Activated CD4-positive, alpha-beta T cell treated with anti-CD3 and anti-CD28 coated beads for 48 hours (primary cell): ENCODE measurements at regions not wholly inside any gene's neighbourhood (a gene's known extent, or its start where the extent isn't known, plus 50 kb on each side); places are given as distances from the start of the nearest gene placed in this dataset.
"Not testable (repeated sequence)": the region's sequence is repeated elsewhere in the genome, so short reads cannot be mapped to it uniquely, and the experiment has no call there.

ENCODE experiments used
- DNase-seq: peaks from one replicate; pipeline ENCODE4 v3.0.0-alpha.2; 2020

DNA sequence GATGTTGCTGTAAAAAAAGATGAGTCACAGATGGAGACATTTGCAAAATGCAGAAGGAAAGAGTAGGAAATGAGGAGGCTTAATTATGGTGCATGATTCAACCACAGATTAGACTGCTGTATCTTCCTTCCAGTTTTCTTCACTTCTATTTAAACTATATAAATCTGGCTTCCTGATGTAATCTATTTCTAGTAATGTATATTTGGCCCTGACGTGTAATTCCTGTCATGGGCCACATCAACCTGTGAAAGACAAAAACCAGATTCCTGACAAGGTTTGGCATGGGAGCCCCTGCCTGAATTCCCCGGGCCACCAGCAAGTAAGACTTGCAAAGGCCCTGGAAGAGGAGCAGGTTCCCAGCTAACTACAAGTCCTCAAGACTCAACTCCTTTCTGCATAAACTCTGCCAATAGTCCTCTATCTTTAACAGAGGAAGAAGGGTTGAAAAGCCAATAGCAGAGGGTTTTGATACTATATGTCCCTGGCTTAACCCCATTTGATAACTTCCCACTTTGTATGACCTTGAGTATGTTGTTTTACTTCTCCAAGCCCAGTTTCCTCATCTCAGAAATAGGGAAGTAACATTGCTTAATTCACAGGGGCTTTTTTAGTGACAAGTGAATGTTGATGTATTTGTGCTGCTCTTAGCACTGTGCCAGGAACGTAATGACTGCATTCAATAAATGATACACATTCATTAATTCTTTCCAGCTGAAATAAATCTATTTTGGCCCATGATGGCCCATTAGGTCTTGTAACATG is 172.7 kb downstream of the SPRY2 start:
- no peak for DNase-seq

DNA sequence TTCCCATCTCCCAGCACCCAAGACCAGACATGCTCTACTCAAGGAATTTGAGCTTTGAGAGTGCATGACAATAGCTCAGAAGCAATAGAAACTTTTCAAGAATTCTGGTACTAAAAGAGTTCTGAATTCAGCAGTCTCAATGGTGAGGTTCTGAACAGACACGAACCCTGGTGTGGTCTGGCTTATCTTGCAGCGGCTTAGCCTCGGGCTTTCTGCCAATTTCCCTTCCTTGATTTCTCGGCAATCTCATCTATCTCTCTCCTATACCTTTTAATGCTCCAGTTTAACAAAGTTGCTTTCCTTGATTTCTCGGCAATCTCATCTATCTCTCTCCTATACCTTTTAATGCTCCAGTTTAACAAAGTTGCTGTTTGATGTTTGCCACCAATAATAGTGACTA is 174.6 kb downstream of the SPRY2 start:
- DNase-seq = no peak

DNA sequence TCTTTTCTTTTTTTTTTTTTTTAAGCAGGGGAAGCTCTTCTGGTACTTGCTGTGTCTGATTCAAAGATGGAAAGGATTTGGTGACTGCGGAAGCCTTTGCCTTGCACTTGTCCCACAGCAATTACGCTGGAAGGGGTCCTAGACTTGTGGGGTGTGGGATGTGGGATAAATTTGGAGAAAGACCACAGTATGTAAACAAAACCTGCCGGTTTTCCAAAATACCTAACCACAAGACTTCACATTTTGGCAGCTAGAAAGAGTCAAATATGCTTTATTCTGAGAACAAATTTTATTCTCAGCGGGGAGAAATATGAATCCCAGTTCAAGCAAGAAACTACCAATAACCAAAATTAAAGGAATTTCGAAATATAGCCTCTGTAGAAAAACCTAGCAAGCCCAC is 176.5 kb downstream of the SPRY2 start:
- no peak for DNase-seq

DNA sequence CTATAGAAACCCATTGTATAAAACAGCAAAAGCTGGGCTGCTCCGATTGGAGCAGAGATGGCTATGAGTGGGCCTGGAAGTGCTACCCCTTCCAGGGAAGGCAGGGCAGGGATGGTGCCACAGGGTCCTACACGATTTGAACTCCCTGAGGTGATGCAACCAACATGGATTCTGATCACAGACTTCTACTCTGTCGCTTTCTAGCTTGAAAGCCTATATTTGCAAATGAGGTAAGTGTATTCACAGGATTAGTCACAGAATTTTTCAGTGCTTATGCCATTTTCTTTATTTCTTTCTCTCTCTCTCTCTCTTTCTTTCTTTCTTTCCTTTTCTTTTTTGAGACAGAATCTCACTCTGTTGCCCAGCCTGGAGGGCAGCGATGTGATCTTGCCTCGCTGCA is 179.0 kb downstream of the SPRY2 start:
- DNase-seq = no peak

DNA sequence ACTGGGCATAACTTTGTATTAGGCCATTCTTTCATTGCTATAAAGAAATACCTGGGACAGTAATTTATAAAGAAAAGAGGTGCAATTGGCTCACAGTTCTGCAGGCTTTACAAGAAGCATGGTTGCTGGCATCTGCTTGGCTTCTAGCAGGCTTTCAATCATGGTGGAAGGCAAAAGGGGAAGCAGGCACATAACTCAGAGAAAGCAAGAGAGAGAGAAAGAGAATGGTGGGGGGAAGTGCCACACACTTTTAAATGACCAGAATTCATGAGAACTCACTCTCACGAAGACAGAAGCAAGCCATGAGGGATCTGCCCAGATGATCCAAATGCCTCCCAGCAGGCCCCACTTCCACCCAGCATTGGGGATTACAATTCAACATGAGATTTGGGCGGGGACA is 179.7 kb downstream of the SPRY2 start:
- DNase-seq = no peak

DNA sequence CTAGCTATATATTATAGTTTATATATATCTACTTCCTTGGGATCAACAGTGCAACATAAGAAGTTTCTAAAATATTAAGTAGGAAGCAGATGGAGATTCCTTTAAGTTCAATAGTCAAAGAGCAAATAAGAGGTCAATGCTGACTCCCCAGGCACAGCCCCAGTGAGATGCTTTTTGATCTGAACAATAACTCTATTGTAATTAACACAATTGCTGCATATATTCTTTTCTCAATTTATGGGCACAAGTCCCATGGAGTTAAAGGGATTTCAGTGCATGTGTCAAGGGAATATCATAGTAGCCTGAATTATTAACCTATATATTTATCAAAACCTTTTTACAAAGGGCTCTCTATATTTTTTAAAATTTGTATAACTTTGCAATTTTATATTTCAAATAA is 180.8 kb downstream of the SPRY2 start:
- DNase-seq = no peak

DNA sequence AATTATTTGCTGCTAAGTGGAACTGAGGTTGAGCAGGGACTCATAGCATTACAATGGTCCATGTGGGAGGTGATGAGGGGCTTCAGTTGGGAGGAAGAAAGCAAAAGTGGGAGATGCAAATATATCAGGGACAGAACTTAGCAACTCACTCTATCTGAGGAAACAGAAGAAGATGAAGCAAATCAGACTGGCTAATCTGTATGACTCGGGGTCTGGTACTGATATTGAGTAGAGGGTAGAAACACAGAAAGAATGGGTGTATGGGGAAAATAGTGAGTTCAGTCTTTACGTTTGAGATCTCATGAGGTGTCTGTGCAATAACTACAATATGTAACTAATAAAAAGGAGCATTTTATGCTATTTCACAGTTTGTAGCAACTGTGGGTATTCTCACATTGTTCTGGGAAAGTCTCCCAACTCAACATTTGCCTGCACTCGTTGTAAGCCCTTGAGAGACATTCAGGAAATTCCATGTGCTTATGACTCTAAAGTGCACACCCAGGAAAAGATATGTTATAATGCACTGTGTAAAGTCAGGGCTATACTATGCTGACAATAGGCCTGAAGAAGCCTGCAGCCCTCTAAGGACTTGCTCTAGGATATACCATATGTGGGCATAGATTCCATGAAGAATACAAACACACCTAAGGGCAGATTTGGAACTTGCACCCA is 183.5 kb downstream of the SPRY2 start:
- no peak for DNase-seq

DNA sequence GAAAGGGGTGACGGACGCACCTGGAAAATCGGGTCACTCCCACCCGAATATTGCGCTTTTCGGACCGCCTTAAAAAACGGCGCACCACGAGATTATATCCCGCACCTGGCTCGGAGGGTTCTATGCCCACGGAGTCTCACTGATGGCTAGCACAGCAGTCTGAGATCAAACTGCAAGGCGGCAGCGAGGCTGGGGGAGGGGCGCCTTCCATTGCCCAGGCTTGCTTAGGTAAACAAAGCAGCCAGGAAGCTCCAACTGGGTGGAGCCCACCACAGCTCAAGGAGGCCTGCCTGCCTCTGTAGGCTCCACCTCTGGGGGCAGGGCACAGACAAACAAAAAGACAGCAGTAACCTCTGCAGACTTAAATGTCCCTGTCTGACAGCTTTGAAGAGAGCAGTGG is 188.8 kb downstream of the SPRY2 start:
- DNase-seq = not testable (repeated sequence)

DNA sequence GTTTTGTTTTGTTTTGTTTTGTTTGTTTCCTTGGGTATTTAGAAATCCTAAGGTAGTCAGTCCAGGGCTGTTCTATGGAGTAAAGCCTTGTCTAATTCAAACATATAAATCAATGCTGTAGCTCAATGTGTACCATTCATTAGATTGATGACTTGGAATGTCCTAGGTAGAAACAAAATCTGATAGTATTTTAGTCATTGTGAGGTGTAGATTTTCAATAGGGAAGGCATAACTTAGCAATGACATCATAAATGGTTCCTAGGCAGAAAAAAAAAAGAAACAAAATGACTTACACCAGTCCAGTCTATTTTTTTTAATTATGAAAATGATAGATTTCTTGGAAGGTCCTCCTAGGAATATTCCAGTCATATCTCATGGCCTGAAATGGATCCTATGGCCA is 189.9 kb downstream of the SPRY2 start:
- DNase-seq = no peak

DNA sequence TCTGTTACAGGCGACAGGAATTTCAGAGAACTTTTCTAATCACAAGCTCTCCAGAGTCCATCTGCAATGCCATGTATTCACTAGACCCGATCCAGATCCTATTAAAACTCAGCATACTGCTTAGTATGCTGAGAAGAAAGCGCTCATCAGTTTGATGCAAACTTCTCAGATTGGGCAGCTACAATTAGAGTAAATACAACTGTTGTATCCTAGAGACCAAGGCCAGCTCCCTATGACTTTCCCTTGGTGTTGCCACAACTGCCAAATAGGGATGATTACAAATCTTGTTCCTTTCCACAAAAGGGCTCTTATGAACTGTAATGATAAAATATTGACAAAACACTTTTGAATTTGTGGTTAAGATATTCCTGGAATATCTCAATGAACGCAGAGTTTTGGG is 191.2 kb downstream of the SPRY2 start:
- no peak for DNase-seq

DNA sequence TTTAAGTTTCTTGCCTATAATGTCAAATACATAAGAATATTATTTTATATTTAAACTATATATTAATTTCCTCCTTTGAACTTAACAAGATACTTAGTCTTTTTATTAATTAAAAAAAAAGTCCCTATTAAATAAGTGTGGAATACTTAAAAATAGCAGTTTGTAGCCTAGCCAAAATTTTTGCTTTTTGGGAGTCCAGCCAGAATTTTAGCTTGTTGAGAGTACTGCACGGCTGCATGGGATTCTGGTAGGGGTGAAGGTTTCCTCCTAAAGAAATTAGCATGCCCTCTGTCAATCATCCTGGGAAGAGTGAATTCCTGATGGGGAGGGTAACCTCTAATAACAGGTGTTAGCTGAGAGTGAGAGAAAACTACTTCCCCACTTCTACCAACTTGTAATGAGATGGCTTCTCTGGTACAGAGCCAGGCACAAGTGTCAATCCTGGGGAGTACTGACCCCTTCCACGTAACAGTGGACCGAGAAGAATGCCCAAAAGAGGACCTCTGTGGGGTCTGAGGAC is 195.7 kb downstream of the SPRY2 start:
- DNase-seq = no peak

DNA sequence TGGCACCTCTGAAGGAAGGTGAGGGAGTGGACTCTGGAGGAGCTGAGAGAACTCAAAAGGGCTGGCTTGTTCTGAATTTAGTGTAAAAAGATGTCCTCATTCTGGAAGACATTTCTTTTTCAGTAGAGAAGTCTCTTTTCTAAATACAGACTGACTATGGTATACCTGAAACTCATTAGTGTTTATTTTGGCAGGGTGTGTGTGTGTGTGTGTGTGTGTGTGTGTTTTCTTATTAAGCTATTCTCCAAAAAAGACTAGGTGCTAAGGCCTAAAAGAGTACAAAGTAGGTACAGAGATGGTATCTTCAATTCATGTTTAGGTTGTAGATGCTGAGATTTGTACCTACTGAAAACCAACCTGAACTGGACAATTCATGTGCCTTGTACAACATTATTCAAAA is 196.4 kb downstream of the SPRY2 start:
- DNase-seq = no peak

DNA sequence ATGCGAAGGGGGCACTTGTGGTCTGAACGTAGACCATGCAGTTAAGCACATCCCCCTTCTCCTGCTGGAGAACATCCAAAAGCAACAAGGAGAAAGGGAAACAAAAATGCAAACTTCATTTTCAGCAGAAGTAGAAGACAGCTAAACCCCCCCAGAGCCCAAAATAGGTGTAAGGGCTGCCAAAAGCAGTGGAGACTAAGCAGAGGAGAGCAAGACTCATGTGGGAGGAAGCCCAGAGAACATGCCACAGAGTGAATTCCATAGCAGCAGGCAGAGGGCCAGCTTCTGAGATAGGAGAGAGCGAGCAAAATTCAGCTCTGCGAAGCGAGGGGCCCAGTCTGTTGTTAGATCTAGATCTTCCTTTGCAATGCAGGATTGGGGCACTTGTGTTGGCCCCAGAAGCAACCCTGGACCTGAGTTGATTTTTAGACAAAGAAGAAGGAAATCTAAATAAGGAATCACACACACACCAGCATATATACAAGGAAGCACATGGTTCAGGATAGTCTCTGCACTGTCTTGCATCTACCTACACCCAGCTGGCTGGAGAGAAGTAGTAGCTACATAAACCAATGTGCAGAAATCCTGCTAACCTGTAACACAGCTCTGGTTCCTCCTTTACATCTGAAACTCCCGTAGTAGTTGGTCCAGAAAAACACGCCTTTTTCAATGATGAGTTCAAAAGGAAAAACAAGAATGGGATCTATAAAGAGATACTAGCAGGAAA is 199.6 kb downstream of the SPRY2 start:
- DNase-seq = no peak

DNA sequence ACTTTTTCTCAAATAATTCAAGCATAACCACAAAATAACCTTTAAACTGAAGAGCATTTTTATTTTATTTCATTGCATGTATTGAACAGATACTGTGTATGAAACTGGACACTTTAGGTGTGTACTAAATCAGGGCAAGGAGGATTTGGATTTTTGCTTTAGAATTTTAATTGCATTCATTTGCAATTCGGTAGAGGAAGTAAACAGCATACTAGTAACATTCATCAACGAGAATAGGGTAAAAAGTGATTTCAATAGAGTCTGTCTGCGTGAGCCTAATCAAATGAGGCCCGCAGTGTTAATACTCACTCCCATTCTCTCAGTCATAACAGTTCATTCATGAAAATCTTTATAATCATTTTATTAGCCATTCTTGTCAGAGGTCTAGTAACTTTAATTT is 200.2 kb downstream of the SPRY2 start:
- no peak for DNase-seq

DNA sequence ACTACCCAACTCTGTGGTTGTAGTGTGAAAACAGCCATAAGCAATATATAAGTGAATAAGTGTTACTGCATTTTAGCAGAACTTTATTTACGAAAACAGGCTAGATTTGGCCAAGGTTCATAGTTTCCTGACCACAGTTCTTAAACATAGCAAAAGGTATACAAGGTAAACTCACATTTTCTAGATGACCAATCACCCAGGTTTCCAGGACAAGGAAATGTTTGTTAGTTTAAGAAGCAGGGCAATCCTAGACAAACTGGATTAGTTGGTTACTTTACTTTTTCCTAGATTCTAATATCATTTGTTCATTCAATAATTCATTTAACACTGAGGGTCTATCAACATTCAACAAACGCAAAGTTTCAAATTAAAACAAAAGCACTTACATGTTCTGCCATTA is 201.7 kb downstream of the SPRY2 start:
- DNase-seq = no peak

DNA sequence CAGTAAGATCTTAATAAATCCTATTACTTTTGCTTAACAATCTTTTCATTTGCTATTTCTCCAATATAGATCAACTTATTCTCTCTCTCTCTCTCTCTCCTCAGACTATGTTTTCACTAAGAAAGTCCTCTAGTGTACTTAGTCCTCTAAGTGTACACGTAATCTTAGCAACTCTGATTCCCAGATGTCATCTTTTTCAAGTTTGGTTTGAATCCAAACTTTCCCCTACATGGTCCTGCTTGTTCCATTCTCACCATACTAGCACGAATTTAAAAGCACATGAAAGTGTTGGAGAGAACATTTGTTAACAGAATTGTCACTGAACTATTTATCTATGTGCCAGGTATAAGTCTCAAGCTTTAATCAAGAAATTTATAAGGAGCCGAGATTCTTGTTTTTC is 202.9 kb downstream of the SPRY2 start:
- no peak for DNase-seq

DNA sequence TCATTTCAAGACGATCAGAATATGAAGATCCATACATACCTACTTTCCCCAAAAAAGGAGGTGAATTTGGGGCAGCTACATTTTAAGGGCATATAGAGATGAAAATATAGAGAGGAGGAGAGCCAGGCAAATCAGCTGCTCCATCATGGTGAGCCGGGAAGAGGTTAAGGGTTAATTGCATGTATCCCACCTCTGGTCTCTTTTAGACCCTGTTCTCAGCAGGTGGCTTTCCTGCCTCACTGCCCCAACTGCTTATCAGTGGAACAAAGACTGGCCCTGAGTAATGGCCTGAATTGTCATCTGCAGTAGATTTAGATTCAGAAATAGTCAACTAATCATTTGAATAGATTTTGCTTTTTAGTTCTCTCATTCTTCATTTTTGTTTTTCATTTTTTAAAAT is 206.6 kb downstream of the SPRY2 start:
- DNase-seq = no peak

DNA sequence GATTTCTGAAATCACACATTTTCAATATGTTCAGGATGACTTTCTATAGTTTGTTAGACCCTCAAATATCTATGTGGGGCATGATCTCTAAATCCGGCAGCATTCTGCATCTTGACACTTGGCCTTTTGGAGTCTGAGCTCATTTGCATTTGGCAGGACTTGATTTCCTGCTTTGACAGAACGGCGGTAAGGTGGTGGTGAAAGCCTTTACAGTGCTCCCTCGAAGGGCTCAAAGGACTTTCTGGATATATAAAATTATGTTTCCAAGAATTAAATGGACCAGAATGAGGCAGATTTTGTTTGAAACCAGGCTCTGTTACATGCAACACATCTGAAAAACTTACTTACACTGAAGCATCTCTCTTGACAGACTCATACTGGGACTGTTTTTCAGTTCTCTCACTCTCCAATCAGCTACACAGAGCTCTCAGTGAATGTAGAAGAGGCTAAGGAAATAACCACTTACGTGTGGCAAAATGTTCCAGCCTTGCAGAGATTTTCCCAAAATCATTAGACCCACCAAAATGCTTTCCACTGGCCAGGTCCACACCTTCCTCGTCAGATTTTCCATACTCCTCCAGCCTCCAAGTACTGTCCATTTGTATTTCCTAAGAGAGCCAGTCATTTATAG is 207.2 kb downstream of the SPRY2 start:
- DNase-seq = no peak

DNA sequence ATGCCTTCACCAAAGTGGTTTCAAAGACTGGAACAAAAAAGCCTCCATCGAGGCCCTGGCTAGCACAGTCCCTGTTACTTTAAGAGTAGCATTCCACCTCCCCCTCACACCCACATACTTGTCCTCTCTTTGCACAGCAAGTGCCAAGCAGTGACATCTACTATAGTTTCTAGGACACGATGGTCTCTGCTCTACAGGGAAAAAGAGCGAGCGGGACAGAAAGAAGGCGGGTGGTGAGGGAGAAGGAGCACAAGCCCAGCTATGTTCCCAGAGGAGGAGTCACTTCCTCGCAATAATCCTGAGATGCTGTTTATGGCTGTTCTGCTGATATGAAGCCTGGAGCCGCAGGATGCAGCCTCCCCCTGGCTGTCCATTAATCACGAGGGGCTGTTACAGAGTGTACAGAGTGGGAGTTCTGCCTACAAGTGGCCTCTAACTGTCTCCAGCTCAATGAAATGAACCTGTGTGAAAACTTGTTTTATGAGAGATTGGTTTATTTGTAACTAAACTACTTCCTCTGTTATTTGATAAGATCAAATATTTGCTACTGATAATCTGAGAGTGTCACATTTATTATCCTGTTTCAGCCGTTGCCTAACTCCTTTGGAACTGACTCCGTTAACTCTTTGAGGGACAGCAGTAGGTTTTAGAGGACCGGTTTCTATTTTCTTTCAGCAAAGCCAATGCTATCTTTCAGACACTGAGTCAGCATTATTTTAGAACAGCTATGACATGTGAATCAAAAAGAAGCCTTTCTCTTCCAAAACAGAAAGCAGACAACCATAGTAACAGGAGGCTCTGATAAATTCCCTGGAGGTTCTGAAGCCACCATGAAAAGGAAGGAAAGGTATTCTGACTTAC is 208.0 kb downstream of the SPRY2 start:
- no peak for DNase-seq

DNA sequence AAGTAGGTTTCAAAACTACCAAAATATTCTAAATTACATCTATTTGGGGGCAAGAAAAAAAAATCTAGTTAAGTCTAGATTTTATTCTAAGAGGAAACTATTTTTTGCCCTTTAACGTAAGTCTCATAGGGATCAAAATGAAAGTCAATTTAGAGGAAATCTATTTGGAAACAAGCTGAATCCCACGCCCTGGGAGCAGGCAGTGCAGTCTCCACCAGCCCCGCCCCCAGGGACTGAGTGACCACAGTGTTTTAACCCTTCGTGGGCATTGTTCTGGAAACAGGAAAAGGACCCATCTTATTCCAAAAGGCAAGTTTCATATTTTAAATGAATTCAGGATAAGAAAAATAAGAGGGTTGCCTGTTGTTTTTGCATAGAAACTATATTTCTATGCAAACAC is 209.7 kb downstream of the SPRY2 start:
- no peak for DNase-seq

DNA sequence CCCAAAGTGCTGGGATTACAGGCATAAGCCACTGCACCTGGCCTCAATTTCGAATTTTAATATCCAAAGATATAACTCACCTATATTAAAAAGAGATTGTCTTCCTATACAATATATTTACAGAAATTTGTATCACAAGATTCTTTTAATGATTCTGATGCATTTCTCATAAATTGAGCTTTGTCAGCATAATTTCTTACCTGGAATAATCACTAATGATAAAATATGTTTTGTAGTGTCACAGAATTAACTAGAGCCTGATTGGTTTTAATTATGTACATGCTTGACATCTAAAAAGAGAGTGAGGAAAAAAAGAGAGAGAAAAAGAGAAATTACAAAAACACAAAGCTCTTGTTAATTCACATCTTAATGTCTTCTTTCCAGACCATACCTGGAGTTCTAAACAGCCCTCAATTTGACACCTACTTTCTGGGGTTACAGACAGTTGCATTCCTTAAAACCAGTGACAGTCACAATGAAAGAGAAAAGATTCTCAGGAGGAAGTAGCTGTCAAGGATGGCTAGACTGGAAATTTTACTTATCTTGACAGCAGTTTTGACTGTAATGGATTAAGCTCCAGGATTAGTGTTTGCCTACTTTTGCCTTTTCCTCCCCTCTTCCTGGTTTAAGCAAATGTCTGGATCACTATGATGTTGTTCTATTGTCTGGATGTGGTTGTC is 214.4 kb downstream of the SPRY2 start:
- no peak for DNase-seq

DNA sequence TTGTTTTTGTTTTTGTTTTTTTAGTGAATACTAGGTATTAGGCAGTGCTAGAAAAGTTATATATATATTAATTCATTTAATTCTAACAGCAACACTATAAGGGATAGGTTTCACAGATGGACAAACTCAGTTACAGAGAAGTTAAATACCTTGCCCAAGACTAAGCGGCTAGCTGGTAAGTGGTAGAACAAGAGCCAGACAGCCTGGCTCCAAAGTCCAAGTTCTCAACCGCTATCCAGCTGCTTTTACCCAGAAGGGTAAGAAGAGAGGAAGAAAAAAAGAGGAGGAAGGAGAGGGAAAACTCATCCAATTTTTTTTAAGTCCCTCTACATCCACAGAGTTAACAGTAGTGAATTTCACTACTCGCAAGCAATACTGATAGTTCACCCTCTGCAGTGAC is 217.0 kb downstream of the SPRY2 start:
- no peak for DNase-seq
